Hepatocyte (in vitro differentiated cells): ENCODE measurements at regions not wholly inside any gene's neighbourhood (a gene's known extent, or its start where the extent isn't known, plus 50 kb on each side); places are given as distances from the start of the nearest gene placed in this dataset.

Experiments
- CTCF ChIP-seq: fragments of 200-600 bp; sonication (generic); IDR thresholded peaks from 2 replicates; pipeline ENCODE4 v1.5.1; 2016; ENCODE audit warnings: antibody characterized with exemption, mild to moderate bottlenecking; ENCODE audit not compliant: poor library complexity
- EZH2 ChIP-seq: fragments of 200-600 bp; sonication (generic); IDR thresholded peaks from 2 replicates; pipeline ENCODE4 v1.6.1; 2016; ENCODE audit warnings: antibody characterized with exemption, mild to moderate bottlenecking, borderline replicate concordance
- EZH2phosphoT487 ChIP-seq: fragments of 200-600 bp; sonication (generic); IDR thresholded peaks from one replicate; pipeline ENCODE4 v1.6.1; 2018; ENCODE audit warnings: antibody characterized with exemption, mild to moderate bottlenecking, low read depth, moderate library complexity; ENCODE audit not compliant: unreplicated experiment, severe bottlenecking

DNA sequence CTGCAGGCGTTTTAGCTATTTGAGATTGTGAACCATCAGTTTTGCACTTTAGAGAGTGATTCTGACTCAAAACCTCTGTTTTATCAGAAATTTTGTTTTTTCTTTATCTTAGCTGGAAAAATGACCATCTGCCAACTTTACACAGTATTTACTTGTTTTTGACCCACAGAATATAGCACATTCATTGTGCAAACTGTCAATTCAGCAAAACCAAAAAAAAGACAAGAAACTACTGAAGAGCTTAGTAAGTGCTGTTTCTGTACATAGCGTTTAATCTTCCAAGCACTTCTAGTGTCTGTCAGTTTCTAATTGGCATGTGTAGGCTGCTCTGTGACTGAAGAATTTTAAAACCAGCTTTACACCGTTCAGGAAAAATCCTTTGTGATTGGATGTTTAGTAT is 76.0 kb upstream of the VANGL1 start:
- no peak for TF ChIP-seq EZH2
- TF ChIP-seq CTCF, result no peak
- TF ChIP-seq EZH2phosphoT487, result no peak
